HCT116 (cell line): ENCODE measurements at regions not wholly inside any gene's neighbourhood (a gene's known extent, or its start where the extent isn't known, plus 50 kb on each side); places are given as distances from the start of the nearest gene placed in this dataset.

Source experiments
- ATAC-seq: fragments of 200-7000 bp; cut with Tn5 transposase; 2 replicates; pipeline ENCODE4 v1.9.1; 2020; ENCODE audit warnings: mild to moderate bottlenecking, moderate library complexity
- BruUV-seq: library from RNA; stranded (reverse); fragments of 400-500 nt; replicated peaks from 2 replicates; lab custom pipeline; 2021; lab: Mats Ljungman, UMichigan
- CTCF ChIA-PET: fragments of 300-600 bp; sonication (Branson Sonifier 250); formaldehyde crosslinking; loops from one replicate; lab custom pipeline; 2021; ENCODE audit warnings: antibody characterized with exemption; lab: Charles Lee
- POLR2A ChIA-PET: fragments of 300-600, 350-600 bp; sonication (Branson Sonifier 250); formaldehyde crosslinking; loops from one replicate; lab custom pipeline; 2021; ENCODE audit warnings: antibody characterized with exemption; lab: Charles Lee
- RAD21 ChIA-PET, 2 experiments: fragments of 300-600 bp; sonication (Branson Sonifier 250); formaldehyde crosslinking; loops; one replicate each; lab custom pipeline; 2023; ENCODE audit warnings: low total read pairs in 2 of 2; ENCODE audit not compliant: uncharacterized antibody in 2 of 2, unreplicated experiment in 2 of 2, low non-redundant PET in 1 of 2; lab: Charles Lee
- DNase-seq: peaks from one replicate; pipeline ENCODE4 v3.0.0-alpha.2; 2010; ENCODE audit warnings: low read depth, low spot score
- H2AFZ ChIP-seq: fragments of 200-600 bp; shearing (Covaris generic), sonication (generic); 2 replicates; pipeline ENCODE4 v1.6.1; 2017; ENCODE audit warnings: low read depth, mixed run types, mixed read lengths, antibody characterized with exemption, low read length; ENCODE audit not compliant: poor library complexity, severe bottlenecking
- H3K27ac ChIP-seq: 2 replicates; pipeline ENCODE4 v1.5.1; 2012; ENCODE audit warnings: low read depth, low read length
- H3K27me3 ChIP-seq: fragments of 200-600 bp; sonication (generic); 2 replicates; pipeline ENCODE4 v1.6.1; 2016; ENCODE audit warnings: mixed run types, low read length, mixed read lengths; ENCODE audit not compliant: insufficient read depth
- H3K36me3 ChIP-seq, 2 experiments: fragments of 200-500 bp in 1 of 2; fragments of 200-600 bp in 1 of 2; sonication (Bioruptor generic) in 1 of 2; sonication (generic) in 1 of 2; 2 replicates each; pipeline versions ENCODE4 v1.5.1 to v1.6.1; 2014 to 2016; ENCODE audit warnings: low read length in 2 of 2, inconsistent platforms in 1 of 2, mixed read lengths in 1 of 2, mixed run types in 1 of 2; ENCODE audit not compliant: insufficient read depth in 2 of 2, control insufficient read depth in 1 of 2
- H3K4me1 ChIP-seq, 2 experiments: fragments of 200-600 bp in 1 of 2; sonication (generic) in 1 of 2; 2 replicates each; pipeline versions ENCODE4 v1.5.1 to v1.6.1; 2012 to 2017; ENCODE audit warnings: low read length in 2 of 2, inconsistent platforms in 1 of 2, mild to moderate bottlenecking in 1 of 2, mixed read lengths in 1 of 2, mixed run types in 1 of 2, moderate library complexity in 1 of 2; ENCODE audit not compliant: insufficient read depth in 2 of 2, control insufficient read depth in 1 of 2
- H3K4me2 ChIP-seq: fragments of 200-600 bp; sonication (generic); 2 replicates; pipeline ENCODE4 v1.6.1; 2017; ENCODE audit warnings: mixed run types, low read length, mixed read lengths
- H3K4me3 ChIP-seq, 2 experiments: fragments of 200-600 bp in 1 of 2; sonication (generic) in 1 of 2; replicated peaks in 1 of 2; 2 replicates each; pipeline ENCODE4 v1.5.1; 2011 to 2016; ENCODE audit warnings: low read length in 2 of 2, control low read depth in 1 of 2, low read depth in 1 of 2, mild to moderate bottlenecking in 1 of 2, mixed read lengths in 1 of 2, mixed run types in 1 of 2
- H3K79me2 ChIP-seq: fragments of 200-600 bp; sonication (generic); 2 replicates; pipeline ENCODE4 v1.6.1; 2017; ENCODE audit warnings: mild to moderate bottlenecking, mixed run types, low read length, moderate library complexity, mixed read lengths; ENCODE audit not compliant: insufficient read depth
- H3K9ac ChIP-seq: fragments of 200-600 bp; sonication (generic); 2 replicates; pipeline ENCODE4 v1.6.1; 2016; ENCODE audit warnings: low read length, mixed read lengths
- H3K9me2 ChIP-seq: fragments of 200-600 bp; sonication (generic), shearing (Covaris generic); 2 replicates; pipeline ENCODE4 v1.6.1; 2017; ENCODE audit warnings: mixed run types, mild to moderate bottlenecking, moderate library complexity; ENCODE audit not compliant: insufficient read depth
- H3K9me3 ChIP-seq, 2 experiments: fragments of 200-500 bp in 1 of 2; fragments of 200-600 bp in 1 of 2; sonication (Bioruptor generic) in 1 of 2; sonication (generic) in 1 of 2; 2 replicates each; pipeline ENCODE4 v1.6.1; 2014 to 2017; ENCODE audit warnings: low read length in 2 of 2, mixed read lengths in 2 of 2, inconsistent platforms in 1 of 2, low read depth in 1 of 2, mild to moderate bottlenecking in 1 of 2, mixed run types in 1 of 2, moderate library complexity in 1 of 2; ENCODE audit not compliant: control insufficient read depth in 1 of 2, insufficient read depth in 1 of 2
- H4K20me1 ChIP-seq: fragments of 200-600 bp; sonication (generic), shearing (Covaris generic); 2 replicates; pipeline ENCODE4 v1.6.1; 2017; ENCODE audit warnings: mixed run types, mild to moderate bottlenecking, moderate library complexity; ENCODE audit not compliant: insufficient read depth
- ATF3 ChIP-seq: IDR thresholded peaks from 2 replicates; pipeline ENCODE4 v1.6.1; 2012
- CBX3 ChIP-seq: IDR thresholded peaks from 2 replicates; pipeline ENCODE4 v1.6.1; 2012; ENCODE audit warnings: low read depth
- EGR1 ChIP-seq: IDR thresholded peaks from 2 replicates; pipeline ENCODE4 v1.6.1; 2012; ENCODE audit warnings: low read depth
- ELF1 ChIP-seq: IDR thresholded peaks from 2 replicates; pipeline ENCODE4 v1.6.1; 2012; ENCODE audit warnings: low read depth, borderline replicate concordance
- RAD21 ChIP-seq: IDR thresholded peaks from 2 replicates; pipeline ENCODE4 v1.6.1; 2012; ENCODE audit warnings: low read depth, mild to moderate bottlenecking
- REST ChIP-seq: IDR thresholded peaks from 2 replicates; pipeline ENCODE4 v1.6.1; 2012; ENCODE audit warnings: low read depth
- SIN3A ChIP-seq: IDR thresholded peaks from 2 replicates; pipeline ENCODE4 v1.6.1; 2012; ENCODE audit warnings: low read depth
- intact Hi-C: fragments of 100-400 bp; cut with micrococcal nuclease; formaldehyde crosslinking; loops from 2 replicates; pipeline ENCODE4 v1.10.0; 2022

- H3K79me2 ChIP-seq: no peaks in the 10 kb centered on the region
- DNase-seq (no peak), ATAC-seq (no peak)
- ChIA-PET CTCF (no interaction called here), RAD21 (no interaction called here), POLR2A (no interaction called here)
- TF ChIP-seq EGR1: no peak
- H3K9me3 ChIP-seq: no peaks in the 10 kb centered on the region
- H3K4me2 ChIP-seq: no peak overlapping the region
- no peaks in the 10 kb centered on the region for H3K9me2 ChIP-seq
- H3K9ac ChIP-seq: no peak overlapping the region
- H4K20me1 ChIP-seq: no peaks in the 10 kb centered on the region
- no peaks in the 10 kb centered on the region for H3K4me1 ChIP-seq
- no peak overlapping the region for H2AFZ ChIP-seq
- no peak overlapping the region for H3K27ac ChIP-seq
- no peak overlapping the region for H3K4me3 ChIP-seq
- H3K36me3 ChIP-seq: no peaks in the 10 kb centered on the region
- intact Hi-C loops: no loop called here
- no TSS peak for BruUV-seq
- H3K27me3 ChIP-seq: peaks cover 34% of the 10 kb centered on the region; the same call in 1 of the 2 replicates
Observed at GRCh38 chr11:119860561-119861094, 131.6 kb upstream of the NECTIN1 start.

- TF ChIP-seq SIN3A: no peak
- POLR2A ChIA-PET: no interaction called here
- no peaks in the 10 kb centered on the region for H3K36me3 ChIP-seq
- intact Hi-C loops: no loop called here
- no peak for ATAC-seq
- H3K4me2 ChIP-seq: no peak overlapping the region
- no peak for DNase-seq
- RAD21 ChIA-PET: no interaction called here
- H3K9me2 ChIP-seq: no peaks in the 10 kb centered on the region
- H2AFZ ChIP-seq: no peak overlapping the region
- peaks cover 34% of the 10 kb centered on the region; the same call in 1 of the 2 replicates for H3K27me3 ChIP-seq
- no peaks in the 10 kb centered on the region for H3K79me2 ChIP-seq
- CTCF ChIA-PET: no interaction called here
- no peak overlapping the region for H3K9ac ChIP-seq
- H4K20me1 ChIP-seq: no peaks in the 10 kb centered on the region
- H3K27ac ChIP-seq: no peak overlapping the region
- no peak overlapping the region for H3K4me3 ChIP-seq
- no peaks in the 10 kb centered on the region for H3K4me1 ChIP-seq
- no peaks in the 10 kb centered on the region for H3K9me3 ChIP-seq
- no TSS peak for BruUV-seq
Observed at GRCh38 chr11:119859684-119860083, 130.7 kb upstream of the NECTIN1 start.

- Histone ChIP-seq H2AFZ (no peak overlapping the region), H3K36me3 (no peaks in the 10 kb centered on the region), H3K27ac (no peak overlapping the region), H3K4me1 (no peaks in the 10 kb centered on the region), H3K27me3 (peaks cover 34% of the 10 kb centered on the region; the same call in 1 of the 2 replicates), H3K9me2 (no peaks in the 10 kb centered on the region), H4K20me1 (no peaks in the 10 kb centered on the region), H3K9ac (no peak overlapping the region), H3K9me3 (no peaks in the 10 kb centered on the region), H3K79me2 (no peaks in the 10 kb centered on the region), H3K4me2 (no peak overlapping the region), H3K4me3 (no peak overlapping the region)
- intact Hi-C loops: no loop called here
- CTCF ChIA-PET: no interaction called here
- POLR2A ChIA-PET: no interaction called here
- RAD21 ChIA-PET: no interaction called here
- TF ChIP-seq RAD21 (no peak), ELF1 (no peak), CBX3 (no peak), ATF3 (no peak), REST (no peak)
- no peak for ATAC-seq
- BruUV-seq: no TSS peak
- DNase-seq: no peak
Observed at GRCh38 chr11:119858288-119858687, 129.3 kb upstream of the NECTIN1 start.
